GM18517 (cell line): ENCODE measurements at regions not wholly inside any gene's neighbourhood (a gene's known extent, or its start where the extent isn't known, plus 50 kb on each side); places are given as distances from the start of the nearest gene placed in this dataset.

Source experiments
- ATAC-seq: cut with Tn5 transposase; IDR thresholded peaks from one replicate; pipeline ENCODE4 v1.9.1; 2021; ENCODE audit warnings: mild to moderate bottlenecking, moderate library complexity; ENCODE audit not compliant: unreplicated experiment

GRCh38 chr18:45467293-45467692, 148.0 kb upstream of the SLC14A2 start:
- ATAC-seq = no peak

GRCh38 chr18:45467945-45468344, 147.3 kb upstream of the SLC14A2 start:
- no peak for ATAC-seq

GRCh38 chr18:45478889-45479288, 136.4 kb upstream of the SLC14A2 start:
- ATAC-seq = no peak

- no peak for ATAC-seq
Measured at GRCh38 chr18:45480219-45481015, 134.9 kb upstream of the SLC14A2 start.

GRCh38 chr18:45481821-45482220, 133.5 kb upstream of the SLC14A2 start:
- no peak for ATAC-seq

- no peak for ATAC-seq
Measured at GRCh38 chr18:45482286-45482685, 133.0 kb upstream of the SLC14A2 start.

- ATAC-seq = no peak
Measured at GRCh38 chr18:45487581-45487980, 127.7 kb upstream of the SLC14A2 start.

- ATAC-seq = no peak
Measured at GRCh38 chr18:45488645-45489044, 126.6 kb upstream of the SLC14A2 start.

- no peak for ATAC-seq
Measured at GRCh38 chr18:45493830-45494229, 121.4 kb upstream of the SLC14A2 start.

- ATAC-seq = no peak
Measured at GRCh38 chr18:45494811-45495210, 120.5 kb upstream of the SLC14A2 start.

GRCh38 chr18:45496741-45497140, 118.5 kb upstream of the SLC14A2 start:
- ATAC-seq = no peak

- ATAC-seq = no peak
Measured at GRCh38 chr18:45497595-45498286, 117.5 kb upstream of the SLC14A2 start.

GRCh38 chr18:45498287-45498658, 117.0 kb upstream of the SLC14A2 start:
- no peak for ATAC-seq

GRCh38 chr18:45503990-45504389, 111.3 kb upstream of the SLC14A2 start:
- no peak for ATAC-seq

- no peak for ATAC-seq
Measured at GRCh38 chr18:45505497-45506206, 109.6 kb upstream of the SLC14A2 start.

- no peak for ATAC-seq
Measured at GRCh38 chr18:45506951-45507350, 108.3 kb upstream of the SLC14A2 start.

- ATAC-seq = no peak
Measured at GRCh38 chr18:45509535-45509934, 105.7 kb upstream of the SLC14A2 start.

- ATAC-seq = no peak
Measured at GRCh38 chr18:45510656-45511055, 104.6 kb upstream of the SLC14A2 start.

GRCh38 chr18:45512363-45512953, 102.8 kb upstream of the SLC14A2 start:
- ATAC-seq = no peak

- ATAC-seq = no peak
Measured at GRCh38 chr18:45517181-45517741, 98.0 kb upstream of the SLC14A2 start.
